ENCODE measurements at regions not wholly inside any gene's neighbourhood (a gene's known extent, or its start where the extent isn't known, plus 50 kb on each side); places are given as distances from the start of the nearest gene placed in this dataset.
"Not testable (repeated sequence)": the region's sequence is repeated elsewhere in the genome, so short reads cannot be mapped to it uniquely, and the experiment has no call there.

DNA sequence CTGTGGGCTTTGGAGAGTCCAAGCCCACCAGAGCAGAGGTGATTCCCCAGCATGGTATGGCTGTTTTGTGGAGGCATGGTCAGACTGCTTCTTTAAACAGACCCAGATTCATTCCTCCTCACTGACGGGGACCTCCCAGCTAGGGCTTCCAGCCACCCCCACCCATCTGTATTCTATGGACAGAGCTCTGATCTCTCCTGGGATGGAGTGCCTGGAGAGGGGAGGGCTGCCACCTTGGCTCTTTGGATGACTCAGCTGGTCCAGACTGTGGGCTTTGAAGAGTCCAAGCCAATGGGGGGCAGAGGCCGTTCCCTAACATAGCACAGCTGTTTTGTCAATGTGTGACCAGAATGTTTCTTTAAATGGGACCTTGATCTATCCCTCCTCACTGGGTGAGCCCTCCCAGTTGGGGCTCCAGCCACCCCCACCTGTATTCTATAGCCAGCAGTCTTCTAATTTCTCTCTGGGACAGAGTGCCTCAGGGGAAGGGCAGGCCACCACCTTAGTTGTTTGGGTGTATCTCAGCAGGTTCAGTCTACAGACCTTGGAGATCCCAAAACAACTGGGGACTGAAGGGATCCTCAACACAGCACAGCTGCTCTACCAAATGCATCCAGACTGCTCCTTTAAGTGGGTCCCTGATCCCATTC is 122.0 kb upstream of the OSTN start:
- no peak for DNase-seq

- DNase-seq, result no peak
These were observed 124.5 kb upstream of the OSTN start for GRCh38 chr3:191074511-191074910.

GRCh38 chr3:191070762-191071403 is 128.2 kb upstream of the OSTN start:
- DNase-seq, result no peak

DNA sequence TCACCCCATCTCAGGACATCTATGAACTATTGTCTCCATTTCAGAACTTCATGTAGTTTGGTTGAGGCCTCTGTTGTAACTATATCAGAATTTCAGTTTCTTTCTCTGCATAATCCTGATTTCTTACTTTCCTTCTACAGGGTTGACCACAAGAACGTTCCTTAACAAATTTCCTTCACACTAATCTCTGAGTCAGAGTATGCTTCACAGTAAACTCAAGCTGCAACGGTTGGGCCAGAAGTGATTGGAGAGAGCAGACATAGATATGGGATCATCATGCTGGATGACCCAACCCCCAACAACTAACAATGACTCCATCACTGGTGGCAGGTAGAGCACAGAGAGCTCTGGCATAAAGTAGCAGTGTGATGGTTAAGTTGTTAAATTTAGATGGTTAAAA is 128.8 kb upstream of the OSTN start:
- no peak for DNase-seq

DNA sequence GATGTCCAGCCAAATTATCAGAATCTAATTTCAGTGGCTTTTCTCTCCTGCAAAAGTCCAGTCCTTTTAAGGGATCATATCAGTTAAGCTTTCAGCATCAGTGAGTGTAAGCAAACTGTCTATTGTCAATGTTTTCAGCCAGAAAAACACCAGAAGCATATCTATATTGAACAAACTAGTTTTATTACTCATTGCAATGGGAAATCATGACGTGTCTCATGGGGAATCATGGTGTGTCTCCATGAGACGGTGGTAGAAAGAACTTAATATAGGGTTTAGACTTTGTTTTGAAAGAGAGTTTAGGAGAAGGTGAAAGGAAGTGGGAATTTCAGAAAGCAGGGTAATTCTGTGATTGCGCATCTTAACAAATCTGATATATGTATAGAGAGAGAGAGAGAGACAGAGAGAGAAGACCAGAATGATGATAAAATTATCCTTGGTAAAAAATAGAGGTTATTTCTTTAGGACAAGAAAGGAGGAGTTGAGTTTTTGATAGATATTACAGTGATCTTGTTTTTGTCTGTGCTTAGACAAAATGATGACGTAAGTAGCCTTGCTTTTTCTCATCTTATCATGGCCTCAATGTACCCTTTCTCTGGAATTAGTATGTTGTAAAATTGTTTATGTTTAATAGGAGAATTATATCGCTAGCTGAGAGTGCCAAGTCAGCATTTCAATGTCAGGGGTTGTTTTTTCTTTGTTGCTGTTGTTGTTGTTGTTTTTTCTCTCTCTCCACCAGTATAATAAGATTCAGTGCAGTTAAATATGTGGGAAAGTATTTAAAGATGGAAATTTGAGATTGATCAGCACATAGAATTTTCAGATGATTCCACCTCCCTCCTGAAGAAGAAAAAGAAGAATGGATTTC is 129.9 kb upstream of the OSTN start:
- DNase-seq, result no peak

DNA sequence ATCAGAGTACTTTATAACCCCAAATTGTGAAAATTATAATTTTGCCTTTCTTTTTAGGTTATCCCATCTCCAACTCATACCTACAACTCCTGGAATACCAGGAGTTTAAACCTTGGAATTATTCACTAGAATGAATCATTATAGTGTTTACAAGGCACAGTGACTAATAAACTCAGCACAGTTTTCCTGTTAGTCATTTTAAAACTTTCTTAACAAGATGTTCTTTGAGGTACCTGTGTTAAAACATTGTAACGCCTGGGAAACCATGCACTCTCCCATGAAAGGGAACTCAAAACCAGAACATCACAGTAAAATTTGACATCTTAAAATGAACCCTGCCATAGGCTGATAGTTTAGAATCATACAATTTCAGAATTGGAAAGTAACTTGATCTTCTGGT is 132.4 kb upstream of the OSTN start:
- no peak for DNase-seq

DNA sequence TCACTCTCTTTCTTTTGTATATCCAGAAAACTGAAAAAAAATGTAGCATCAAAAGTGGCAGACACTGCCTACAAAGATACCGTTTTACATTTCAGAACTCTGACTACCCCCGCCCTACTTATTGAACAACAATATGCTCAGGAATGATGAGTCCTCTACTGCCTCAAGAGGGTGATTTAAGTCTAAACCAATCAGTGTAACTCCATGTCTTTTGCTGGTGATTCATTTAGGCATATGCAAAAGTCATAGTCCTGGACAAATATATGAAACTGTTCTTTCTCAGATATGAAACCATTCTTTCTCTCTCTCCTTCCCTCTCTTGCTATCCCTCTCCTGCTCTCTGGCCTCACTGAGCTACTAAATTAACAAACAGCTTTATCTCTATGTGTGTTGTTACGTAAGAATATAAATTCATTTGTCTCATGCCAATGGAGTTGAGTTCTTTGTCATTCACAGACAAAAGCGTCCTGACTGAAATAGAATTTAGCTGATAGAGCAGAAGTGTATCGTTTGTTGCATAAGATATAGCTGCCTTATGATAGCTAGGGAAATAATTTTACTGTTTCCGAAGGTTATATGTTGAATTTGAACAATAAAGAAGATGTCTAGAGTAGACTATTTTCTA is 133.7 kb upstream of the OSTN start:
- no peak for DNase-seq

DNA sequence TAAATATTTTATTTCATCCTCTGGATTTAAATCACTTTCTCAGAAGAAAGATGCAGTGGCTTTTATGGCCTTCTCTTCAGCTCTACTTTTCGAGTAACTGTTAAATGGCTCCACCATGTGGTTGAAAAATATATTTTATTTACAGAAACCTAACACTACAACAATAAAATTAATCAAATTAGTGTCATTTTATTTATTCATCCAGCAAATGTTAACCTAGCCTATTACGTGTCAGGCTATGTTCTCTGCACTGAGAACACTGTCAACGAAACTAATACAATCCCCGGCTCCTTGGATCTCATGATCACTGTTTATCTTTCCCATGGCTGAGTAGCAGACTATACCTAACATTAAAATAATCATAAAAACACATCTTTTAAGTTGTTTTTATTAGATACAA is 148.0 kb upstream of the OSTN start:
- peak; percentile 22 for DNase-seq

DNA sequence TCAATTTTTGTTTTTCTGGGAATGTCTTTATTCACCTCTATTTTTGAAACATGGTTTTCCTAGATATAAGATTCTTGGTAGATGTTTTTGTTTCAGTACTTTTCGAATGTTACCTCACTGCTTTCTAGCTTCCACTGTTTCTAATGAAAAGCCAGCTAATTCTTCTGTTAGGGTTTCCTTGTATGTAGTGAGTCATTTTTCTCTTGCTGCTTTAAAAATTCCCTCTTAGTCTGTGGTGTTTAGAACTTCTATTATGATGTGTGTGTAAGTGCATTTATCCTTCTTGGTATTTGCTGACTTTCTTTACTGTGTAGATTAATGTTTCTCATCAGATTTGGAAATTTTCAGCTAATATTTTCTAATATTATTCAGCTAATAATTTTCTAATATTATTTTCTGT is 151.1 kb upstream of the OSTN start:
- no peak for DNase-seq

GRCh38 chr3:191030929-191031328 is 168.1 kb upstream of the OSTN start:
- DNase-seq, result no peak

DNA sequence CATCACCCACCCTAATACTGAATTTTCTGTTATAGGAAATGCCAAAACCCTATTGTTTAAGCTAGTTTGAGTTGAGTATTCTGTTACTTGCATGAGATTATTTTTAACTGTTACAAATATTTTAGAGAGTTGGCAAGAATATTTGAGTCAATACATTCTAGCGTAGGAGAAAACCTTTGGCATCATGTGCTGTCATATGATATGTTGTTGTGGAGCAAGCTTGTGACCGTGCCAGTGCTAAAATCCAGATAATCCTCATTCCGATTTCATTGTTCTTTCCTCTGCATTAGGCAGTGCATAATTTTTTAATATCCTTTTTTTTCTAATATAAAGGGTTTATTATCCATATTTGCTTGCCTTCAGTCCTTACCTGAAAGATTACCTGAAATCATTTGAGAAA is 168.0 kb upstream of the GMNC start:
- no peak for DNase-seq

- DNase-seq, result no peak
These were observed 164.3 kb upstream of the GMNC start for GRCh38 chr3:191026746-191027145.

DNA sequence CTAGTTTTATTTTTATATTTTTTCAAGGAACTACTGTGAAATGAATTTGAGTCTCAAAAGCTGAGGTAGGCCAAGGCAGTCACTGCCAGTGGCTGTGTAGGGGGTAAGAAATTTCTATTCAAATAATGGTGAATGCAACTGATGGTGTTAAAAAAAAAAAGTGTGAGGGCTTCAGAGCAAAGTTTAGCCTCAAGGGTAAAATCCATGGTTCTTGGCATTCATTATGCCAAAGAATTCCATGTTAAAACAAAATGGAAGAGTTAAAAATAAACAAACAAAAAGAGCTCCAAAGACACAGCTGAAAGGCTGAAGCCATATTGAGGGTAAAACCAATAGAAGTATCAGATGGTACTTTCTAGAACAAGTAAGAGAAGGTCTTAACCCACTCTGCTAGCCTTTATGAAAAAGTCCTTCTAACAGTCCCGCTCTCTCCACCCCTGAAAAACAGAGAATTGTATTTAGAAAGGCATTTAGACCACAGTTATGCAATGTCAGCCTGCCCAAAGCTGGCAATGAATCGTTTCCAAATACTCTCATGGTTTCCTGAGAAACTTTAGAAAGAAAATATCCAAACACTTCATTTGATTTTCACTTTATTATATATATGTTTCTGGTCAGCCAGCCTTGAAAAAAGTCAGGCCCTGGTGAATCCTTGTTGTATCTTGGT is 158.4 kb upstream of the GMNC start:
- DNase-seq, result no peak

DNA sequence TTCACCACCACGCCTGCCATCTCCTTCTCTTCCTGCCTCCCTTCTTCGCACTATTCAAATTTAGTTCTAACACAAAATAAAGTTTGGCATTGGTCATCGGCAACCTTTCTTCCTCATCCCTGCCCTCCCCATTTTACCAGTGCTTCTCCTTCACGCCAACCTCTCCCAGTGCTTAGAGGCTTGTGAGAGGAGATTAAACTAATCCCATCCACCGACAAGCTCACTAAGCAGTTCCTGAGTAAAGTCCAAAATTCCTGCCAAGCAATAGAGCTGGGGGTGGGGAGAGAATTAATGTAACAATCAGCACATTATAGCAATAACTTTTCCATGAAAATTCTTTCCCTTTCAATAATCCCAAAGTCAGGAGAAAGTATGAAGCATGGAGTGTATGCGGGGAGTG is 157.4 kb upstream of the GMNC start:
- no peak for DNase-seq

DNA sequence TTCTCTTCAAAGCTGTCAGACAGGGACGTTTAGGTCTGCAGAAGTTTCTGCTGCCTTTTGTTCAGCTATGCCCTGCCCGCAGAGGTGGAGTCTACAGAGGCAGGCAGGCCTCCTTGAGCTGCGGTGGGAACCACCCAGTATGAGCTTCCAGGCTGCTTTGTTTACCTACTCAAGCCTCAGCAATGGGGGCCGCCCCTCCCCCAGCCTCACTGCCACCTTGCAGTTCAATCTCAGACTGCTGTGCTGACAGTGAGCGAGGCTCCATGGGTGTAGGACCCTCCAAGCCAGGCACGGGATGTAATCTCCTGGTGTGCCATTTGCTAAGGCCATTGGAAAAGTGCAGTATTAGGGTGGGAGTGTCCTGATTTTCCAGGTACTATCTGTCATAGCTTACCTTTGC is 153.5 kb upstream of the GMNC start:
- DNase-seq, result not testable (repeated sequence)

GRCh38 chr3:191008074-191008473 is 145.6 kb upstream of the GMNC start:
- no peak for DNase-seq

- no peak for DNase-seq
These were observed 143.3 kb upstream of the GMNC start for GRCh38 chr3:191005790-191006189.

DNA sequence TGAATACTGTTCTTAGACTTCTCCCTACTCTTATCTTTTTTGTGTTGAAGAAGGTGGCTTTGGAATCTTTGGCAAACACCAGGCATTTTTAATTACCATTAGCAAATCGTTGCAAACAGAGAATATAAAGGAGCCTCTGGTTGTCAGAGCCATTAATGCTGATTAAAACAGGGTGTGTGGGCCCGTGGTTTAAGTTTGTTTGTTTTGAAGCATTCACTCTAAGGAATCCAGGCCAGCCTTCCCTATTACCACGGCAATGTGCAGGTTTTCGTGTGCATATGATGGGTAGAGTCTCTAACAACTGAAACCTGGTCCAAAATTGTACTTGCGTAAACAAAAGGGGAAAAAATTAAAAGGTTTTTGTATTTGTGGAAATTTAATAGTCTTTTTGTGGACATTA is 141.2 kb upstream of the GMNC start:
- DNase-seq, result no peak

DNA sequence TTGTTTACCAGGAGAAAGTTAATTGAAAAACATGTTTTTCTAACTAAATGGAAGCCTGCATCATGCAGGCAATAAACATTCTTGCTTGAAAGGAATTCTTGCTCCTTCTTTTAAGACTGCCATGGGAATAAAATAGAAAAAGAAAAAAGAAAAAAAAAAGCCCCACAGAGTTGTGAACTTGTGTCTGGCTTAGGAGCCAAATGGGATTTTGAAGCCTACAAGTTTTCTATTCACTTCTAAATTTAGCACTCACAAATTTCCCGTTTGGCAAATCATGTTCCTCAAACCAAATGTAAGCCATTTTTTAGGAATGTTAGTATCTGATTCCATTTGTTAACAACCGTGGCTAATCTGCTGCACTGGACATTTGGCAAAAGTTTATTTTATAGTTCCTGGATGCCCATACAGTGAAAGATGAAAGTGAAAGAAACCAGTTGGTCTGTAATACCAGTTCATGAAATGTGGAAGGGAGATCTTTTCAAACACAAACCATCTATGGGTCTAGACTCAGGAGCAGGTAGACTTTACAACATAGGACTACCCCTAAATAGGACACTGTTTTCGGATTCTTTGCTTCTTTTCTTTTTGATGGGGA is 133.8 kb upstream of the GMNC start:
- DNase-seq, result no peak

DNA sequence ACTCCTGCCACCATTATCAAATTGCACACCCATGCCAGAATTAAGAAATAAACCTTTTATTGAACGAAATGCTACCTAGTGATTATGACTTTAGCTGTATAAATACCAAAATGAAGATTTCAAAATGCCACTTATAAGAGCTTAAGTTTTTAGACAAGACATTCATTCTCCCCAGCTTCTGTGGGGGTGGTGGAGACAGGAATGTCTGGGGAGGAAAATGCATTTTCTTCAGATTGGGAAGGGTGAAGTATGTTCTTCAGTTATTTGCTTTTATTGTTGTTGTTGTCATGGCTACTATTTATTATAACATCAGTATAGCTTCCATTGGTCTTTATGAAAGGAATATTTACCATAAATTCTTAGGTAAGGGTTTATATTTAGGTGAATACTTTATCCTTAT is 132.7 kb upstream of the GMNC start:
- no peak for DNase-seq

DNA sequence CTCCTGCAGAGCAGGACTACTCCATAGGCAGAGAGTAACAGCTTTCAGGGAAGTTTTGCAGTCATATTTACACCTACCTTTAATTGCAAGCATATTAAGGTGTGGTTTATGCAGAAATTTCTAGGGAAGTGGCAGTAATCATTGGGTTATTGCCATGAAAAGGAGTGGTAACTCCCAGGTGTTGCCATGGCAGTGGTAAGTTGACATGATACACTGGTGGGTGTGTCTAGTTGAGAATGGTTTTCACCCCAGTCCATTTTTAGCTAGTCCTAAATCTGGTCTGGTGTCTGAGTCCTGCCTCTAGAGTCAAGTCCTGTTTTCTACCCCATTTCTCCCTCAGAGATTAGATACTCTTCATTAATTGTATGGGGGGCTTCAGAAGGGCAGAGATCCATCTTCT is 128.4 kb upstream of the GMNC start:
- DNase-seq, result no peak

DNA sequence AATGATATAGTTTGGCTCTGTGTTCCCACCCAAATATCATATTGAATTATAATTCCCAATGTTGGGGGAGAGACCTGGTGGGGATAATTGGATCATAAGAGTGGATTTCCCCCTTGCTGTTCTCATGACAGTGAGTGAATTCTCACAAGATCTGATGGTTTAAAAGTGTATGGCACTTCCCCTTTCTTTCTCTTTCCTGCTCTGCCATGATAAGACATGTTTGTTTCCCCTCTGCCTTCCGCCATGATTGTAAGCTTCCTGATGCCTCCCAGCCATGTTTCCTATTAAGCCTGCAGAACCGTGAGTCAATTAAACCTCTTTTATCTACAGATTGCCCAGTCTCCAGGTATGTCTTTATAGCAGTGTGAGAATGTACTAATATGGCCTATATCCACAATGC is 126.7 kb upstream of the GMNC start:
- no peak for DNase-seq
